ENCODE measurements at regions not wholly inside any gene's neighbourhood (a gene's known extent, or its start where the extent isn't known, plus 50 kb on each side); places are given as distances from the start of the nearest gene placed in this dataset.
A peak's percentile ranks its signal among the peaks of the same experiment; 100 is the strongest.
"Not testable (repeated sequence)": the region's sequence is repeated elsewhere in the genome, so short reads cannot be mapped to it uniquely, and the experiment has no call there.

- no peak for DNase-seq
These were observed 393.7 kb downstream of the NDFIP2 start for GRCh38 chr13:79874396-79875360.

- no peak for DNase-seq
These were observed 390.6 kb downstream of the NDFIP2 start for GRCh38 chr13:79871594-79871993.

GRCh38 chr13:79870766-79871165 lies 389.8 kb downstream of the NDFIP2 start:
- DNase-seq, result no peak

GRCh38 chr13:79870123-79870522 lies 389.2 kb downstream of the NDFIP2 start:
- DNase-seq, result no peak

GRCh38 chr13:79869326-79869725 lies 388.4 kb downstream of the NDFIP2 start:
- DNase-seq, result peak; percentile 19 to 23

GRCh38 chr13:79867254-79867653 lies 386.3 kb downstream of the NDFIP2 start:
- no peak for DNase-seq

GRCh38 chr13:79866436-79866835 lies 385.5 kb downstream of the NDFIP2 start:
- no peak for DNase-seq

- DNase-seq, result no peak
These were observed 381.6 kb downstream of the NDFIP2 start for GRCh38 chr13:79862515-79862914.

- no peak for DNase-seq
These were observed 380.8 kb downstream of the NDFIP2 start for GRCh38 chr13:79861731-79862130.

GRCh38 chr13:79860791-79861190 lies 379.8 kb downstream of the NDFIP2 start:
- DNase-seq, result no peak

GRCh38 chr13:79859756-79860155 lies 378.8 kb downstream of the NDFIP2 start:
- no peak for DNase-seq

- no peak for DNase-seq
These were observed 372.3 kb downstream of the NDFIP2 start for GRCh38 chr13:79853251-79853650.

GRCh38 chr13:79851318-79851717 lies 370.4 kb downstream of the NDFIP2 start:
- no peak for DNase-seq

- no peak for DNase-seq
These were observed 367.1 kb downstream of the NDFIP2 start for GRCh38 chr13:79847882-79848592.

- no peak for DNase-seq
These were observed 365.4 kb downstream of the NDFIP2 start for GRCh38 chr13:79846386-79846785.

- no peak for DNase-seq
These were observed 356.9 kb downstream of the NDFIP2 start for GRCh38 chr13:79837741-79838450.

- not testable (repeated sequence) for DNase-seq
These were observed 355.2 kb downstream of the NDFIP2 start for GRCh38 chr13:79836121-79836520.

GRCh38 chr13:79834876-79835275 lies 353.9 kb downstream of the NDFIP2 start:
- DNase-seq, result no peak

GRCh38 chr13:79833991-79834390 lies 353.0 kb downstream of the NDFIP2 start:
- no peak for DNase-seq

GRCh38 chr13:79831556-79831955 lies 350.6 kb downstream of the NDFIP2 start:
- DNase-seq, result no peak

GRCh38 chr13:79830945-79831344 lies 350.0 kb downstream of the NDFIP2 start:
- DNase-seq, result no peak

- no peak for DNase-seq
These were observed 349.5 kb downstream of the NDFIP2 start for GRCh38 chr13:79830426-79830825.
